Right lobe of liver (tissue), 6 donors: ENCODE measurements at regions not wholly inside any gene's neighbourhood (a gene's known extent, or its start where the extent isn't known, plus 50 kb on each side); places are given as distances from the start of the nearest gene placed in this dataset.
A peak's percentile ranks its signal among the peaks of the same experiment; 100 is the strongest.

Experiments
- ATAC-seq, 4 donors: fragments of 200-7000 bp; cut with Tn5 transposase; one replicate each; pipeline ENCODE4 v1.9.1; 2020; ENCODE audit warnings: mild to moderate bottlenecking in 4 of 4, moderate library complexity in 4 of 4
- DNase-seq, 3 donors: peaks; one replicate each; pipeline ENCODE4 v3.0.0-alpha.2; 2020
- H3K27ac ChIP-seq, 3 donors: fragments of 200-600 bp; one replicate each; pipeline ENCODE4 v1.8.0; 2022
- H3K27me3 ChIP-seq, 2 donors: fragments of 200-600 bp; one replicate each; pipeline ENCODE4 v1.8.0; 2022
- H3K36me3 ChIP-seq, 4 donors: fragments of 200-600 bp; sonication (generic) in 1 of 4; one replicate each; pipeline versions ENCODE4 v1.5.1 to v1.8.0; 2017 to 2022; ENCODE audit warnings: control low read depth in 1 of 4
- H3K4me1 ChIP-seq, 4 donors: fragments of 200-600 bp; sonication (generic) in 1 of 4; one replicate each; pipeline versions ENCODE4 v1.5.1 to v1.8.0; 2017 to 2022; ENCODE audit warnings: control low read depth in 1 of 4
- H3K4me3 ChIP-seq, 3 donors: fragments of 200-600 bp; one replicate each; pipeline ENCODE4 v1.8.0; 2022
- H3K9me3 ChIP-seq, 4 donors: fragments of 200-600 bp; sonication (generic) in 1 of 4; one replicate each; pipeline versions ENCODE4 v1.5.1 to v1.8.0; 2017 to 2022; ENCODE audit warnings: control low read depth in 1 of 4
- CTCF ChIP-seq, 4 donors: fragments of 200-600 bp in 3 of 4; fragments of 450-650 bp in 1 of 4; IDR thresholded peaks; one replicate each; pipeline versions ENCODE4 v1.5.1 to v1.8.0; 2016 to 2022; ENCODE audit warnings: antibody characterized with exemption in 4 of 4, mild to moderate bottlenecking in 2 of 4
- POLR2A ChIP-seq: fragments of 450-650 bp; IDR thresholded peaks from one replicate; pipeline ENCODE4 v1.6.1; 2017; ENCODE audit warnings: antibody characterized with exemption, mild to moderate bottlenecking
- WGBS: methylation state at CpG from one replicate; pipeline ENCODE4 v1.1.6; 2018; ENCODE audit warnings: low coverage, low lambda C conversion rate; ENCODE audit not compliant: insufficient coverage; ENCODE audit errors: missing lambda C conversion rate; 5-methylcytosine and 5-hydroxymethylcytosine counted together
- intact Hi-C, 2 donors: fragments of 100-400 bp; cut with DNase I; formaldehyde crosslinking; loops; one replicate each; pipeline versions ENCODE4 v1.11.2 to v1.14.1; 2022
- donor health status: DM: no; HTN: yes; CAD: no.
- donor health status: DM: no; HTN: no; CAD: no.
- donor health status: DM: no; HTN: no; CAD: no.
- donor health status: DM: no; HTN: yes; CAD: no.
- donor health status: DM: no; HTN: yes; CAD: no.

- Histone ChIP-seq H3K4me3 (no peak overlapping the region), H3K4me1 (peaks cover 0 to 23% (median 7%) of the 10 kb centered on the region in 4 donors), H3K27ac (no peak overlapping the region), H3K36me3 (no peaks in the 10 kb centered on the region), H3K9me3 (no peaks in the 10 kb centered on the region), H3K27me3 (no peaks in the 10 kb centered on the region)
- intact Hi-C loops = loop anchor here in 1 of 2 donors (5.0 kb wide), 1 partner anchor 116 kb away; no protein-coding TSS in a partner anchor
- 15% methylated on average over 4 of the region's 8 CpGs for WGBS
- ATAC-seq (peak in 1 of 4 donors; percentile 26), DNase-seq (no peak)
- TF ChIP-seq CTCF (IDR thresholded peaks at IDR 0.05) (no peak), POLR2A (no peak)
Observed at GRCh38 chr14:100643426-100643825, 56.2 kb upstream of the BEGAIN start.

- H3K4me1 ChIP-seq = peaks cover 0 to 33% (median 10%) of the 10 kb centered on the region in 4 donors
- no peaks in the 10 kb centered on the region for H3K27me3 ChIP-seq
- no peaks in the 10 kb centered on the region for H3K36me3 ChIP-seq
- TF ChIP-seq CTCF (IDR thresholded peaks at IDR 0.05) (peak in 1 of 4 donors; percentile 28), POLR2A (no peak)
- DNase-seq = no peak
- intact Hi-C loops = loop anchor here in 1 of 2 donors (5.0 kb wide), 1 partner anchor 117 kb away; no protein-coding TSS in a partner anchor
- H3K9me3 ChIP-seq = no peaks in the 10 kb centered on the region
- 55% methylated on average over 5 of the region's 6 CpGs for WGBS
- H3K27ac ChIP-seq = no peak overlapping the region
- H3K4me3 ChIP-seq = no peak overlapping the region
- ATAC-seq = no peak
Observed at GRCh38 chr14:100644383-100644782, 57.2 kb upstream of the BEGAIN start.

- no peaks in the 10 kb centered on the region for H3K27me3 ChIP-seq
- H3K36me3 ChIP-seq = no peaks in the 10 kb centered on the region
- no peaks in the 10 kb centered on the region for H3K9me3 ChIP-seq
- H3K4me1 ChIP-seq = peaks cover 0 to 35% (median 10%) of the 10 kb centered on the region in 4 donors
- no peak overlapping the region for H3K4me3 ChIP-seq
- WGBS = 25% methylated on average over 8 of the region's 8 CpGs
- no peak for ATAC-seq
- H3K27ac ChIP-seq = no peak overlapping the region
- intact Hi-C loops = loop anchor here in 1 of 2 donors (5.0 kb wide), 1 partner anchor 117 kb away; no protein-coding TSS in a partner anchor
- no peak for DNase-seq
- TF ChIP-seq POLR2A (no peak), CTCF (IDR thresholded peaks at IDR 0.05) (no peak)
Observed at GRCh38 chr14:100644784-100645183, 57.6 kb upstream of the BEGAIN start.

GRCh38 chr14:100645196-100645981 is 58.2 kb upstream of the BEGAIN start:
- intact Hi-C loops = no loop called here
- TF ChIP-seq POLR2A = no peak
- TF ChIP-seq CTCF (IDR thresholded peaks at IDR 0.05) = peak; percentile 79 to 87 (median 83)
- H3K27me3 ChIP-seq = no peaks in the 10 kb centered on the region
- H3K27ac ChIP-seq = no peak overlapping the region
- no peaks in the 10 kb centered on the region for H3K9me3 ChIP-seq
- ATAC-seq = peak; percentile 83 to 89 (median 88)
- peaks cover 0 to 35% (median 10%) of the 10 kb centered on the region in 4 donors for H3K4me1 ChIP-seq
- no peak overlapping the region for H3K4me3 ChIP-seq
- no peaks in the 10 kb centered on the region for H3K36me3 ChIP-seq
- WGBS = 23% methylated on average over 8 of the region's 12 CpGs
- peak; percentile 86 to 93 (median 91) for DNase-seq
